GM21619 (cell line): ENCODE measurements at regions not wholly inside any gene's neighbourhood (a gene's known extent, or its start where the extent isn't known, plus 50 kb on each side); places are given as distances from the start of the nearest gene placed in this dataset.
"Not testable (repeated sequence)": the region's sequence is repeated elsewhere in the genome, so short reads cannot be mapped to it uniquely, and the experiment has no call there.

Experiments
- ATAC-seq: cut with Tn5 transposase; IDR thresholded peaks from one replicate; pipeline ENCODE4 v1.9.1; 2021; ENCODE audit not compliant: unreplicated experiment

GRCh38 chr15:22303112-22303511, 155.6 kb upstream of the GOLGA6L22 start:
- ATAC-seq, result not testable (repeated sequence)
